Trophoblast cell (in vitro differentiated cells and primary cell): ENCODE measurements at regions not wholly inside any gene's neighbourhood (a gene's known extent, or its start where the extent isn't known, plus 50 kb on each side); places are given as distances from the start of the nearest gene placed in this dataset.
"Not testable (repeated sequence)": the region's sequence is repeated elsewhere in the genome, so short reads cannot be mapped to it uniquely, and the experiment has no call there.

Experiments
- DNase-seq, 2 donors: peaks; one replicate each; pipeline ENCODE4 v3.0.0-alpha.2; 2016
- H2AFZ ChIP-seq: 2 replicates; pipeline ENCODE4 v1.6.1; 2013; ENCODE audit warnings: low read length, moderate library complexity, mild to moderate bottlenecking; ENCODE audit not compliant: insufficient read depth, poor library complexity
- H2AK5ac ChIP-seq: 2 replicates; pipeline ENCODE4 v1.6.1; 2013; ENCODE audit warnings: mild to moderate bottlenecking, low read length
- H2BK120ac ChIP-seq: 2 replicates; pipeline ENCODE4 v1.6.1; 2013; ENCODE audit warnings: low read length, mild to moderate bottlenecking, moderate library complexity; ENCODE audit not compliant: insufficient read depth, poor library complexity
- H2BK12ac ChIP-seq: 2 replicates; pipeline ENCODE4 v1.6.1; 2013; ENCODE audit warnings: mild to moderate bottlenecking, low read length, moderate library complexity
- H2BK5ac ChIP-seq: 2 replicates; pipeline ENCODE4 v1.6.1; 2013; ENCODE audit warnings: low read length, low read depth, moderate library complexity, mild to moderate bottlenecking; ENCODE audit not compliant: poor library complexity
- H3K14ac ChIP-seq: 2 replicates; pipeline ENCODE4 v1.6.1; 2013; ENCODE audit warnings: mild to moderate bottlenecking, low read length
- H3K18ac ChIP-seq: 2 replicates; pipeline ENCODE4 v1.6.1; 2013; ENCODE audit warnings: mild to moderate bottlenecking, low read length
- H3K23ac ChIP-seq: 2 replicates; pipeline ENCODE4 v1.6.1; 2013; ENCODE audit warnings: low read length
- H3K27ac ChIP-seq: 2 replicates; pipeline ENCODE4 v1.5.1; 2013; ENCODE audit warnings: low read depth, mild to moderate bottlenecking, inconsistent platforms, low read length, moderate library complexity
- H3K27me3 ChIP-seq: 2 replicates; pipeline ENCODE4 v1.6.1; 2013; ENCODE audit warnings: inconsistent platforms, mild to moderate bottlenecking, low read length, moderate library complexity; ENCODE audit not compliant: insufficient read depth
- H3K36me3 ChIP-seq, 2 experiments: 1 replicate in 1 of 2; 2 replicates in 1 of 2; pipeline ENCODE4 v1.6.1; 2013; ENCODE audit warnings: low read length in 2 of 2, mild to moderate bottlenecking in 2 of 2, moderate library complexity in 1 of 2; ENCODE audit not compliant: insufficient read depth in 2 of 2, control insufficient read depth in 1 of 2
- H3K4ac ChIP-seq: 2 replicates; pipeline ENCODE4 v1.6.1; 2013; ENCODE audit warnings: low read depth, mild to moderate bottlenecking, low read length, moderate library complexity
- H3K4me1 ChIP-seq, 2 experiments: 1 replicate in 1 of 2; 2 replicates in 1 of 2; pipeline ENCODE4 v1.6.1; 2013; ENCODE audit warnings: low read length in 2 of 2, mild to moderate bottlenecking in 2 of 2, moderate library complexity in 1 of 2; ENCODE audit not compliant: insufficient read depth in 2 of 2, control insufficient read depth in 1 of 2
- H3K4me2 ChIP-seq: 2 replicates; pipeline ENCODE4 v1.6.1; 2013; ENCODE audit warnings: inconsistent platforms, mild to moderate bottlenecking, low read length, moderate library complexity
- H3K4me3 ChIP-seq: 2 replicates; pipeline ENCODE4 v1.5.1; 2013; ENCODE audit warnings: mild to moderate bottlenecking, low read depth, low read length, inconsistent platforms
- H3K79me1 ChIP-seq: one replicate; pipeline ENCODE4 v1.6.1; 2013; ENCODE audit warnings: low read length
- H3K79me2 ChIP-seq: 2 replicates; pipeline ENCODE4 v1.6.1; 2013; ENCODE audit warnings: low read length, mild to moderate bottlenecking; ENCODE audit not compliant: control insufficient read depth, insufficient read depth, poor library complexity
- H3K9ac ChIP-seq: 2 replicates; pipeline ENCODE4 v1.6.1; 2013; ENCODE audit warnings: mild to moderate bottlenecking, low read length
- H3K9me3 ChIP-seq: 2 replicates; pipeline ENCODE4 v1.6.1; 2013; ENCODE audit warnings: low read depth, mild to moderate bottlenecking, control low read depth, inconsistent platforms, low read length; ENCODE audit not compliant: insufficient read depth
- H4K12ac ChIP-seq: 2 replicates; pipeline ENCODE4 v1.6.1; 2013; ENCODE audit warnings: low read depth, mild to moderate bottlenecking, low read length, moderate library complexity
- H4K8ac ChIP-seq: 2 replicates; pipeline ENCODE4 v1.6.1; 2013; ENCODE audit warnings: low read depth, mild to moderate bottlenecking, low read length, moderate library complexity
- H4K91ac ChIP-seq: one replicate; pipeline ENCODE4 v1.6.1; 2013; ENCODE audit warnings: low read depth, mild to moderate bottlenecking, low read length, moderate library complexity
- WGBS: extraction: QIAGEN DNeasy Blood & Tissue Kit; methylation state at CpG from one replicate; pipeline ENCODE4 v1.1.7; 2013; ENCODE audit warnings: missing lambda C conversion rate; ENCODE audit not compliant: insufficient read length, insufficient coverage; ENCODE audit errors: extremely low coverage; 5-methylcytosine and 5-hydroxymethylcytosine counted together

- Histone ChIP-seq H2AK5ac (no peak overlapping the region), H3K79me1 (no peaks in the 10 kb centered on the region), H3K18ac (no peak overlapping the region), H3K23ac (no peak overlapping the region), H3K9me3 (peaks cover 4% of the 10 kb centered on the region), H2BK120ac (no peak overlapping the region), H3K4ac (no peak overlapping the region), H3K9ac (no peak overlapping the region), H3K27ac (no peak overlapping the region), H4K8ac (no peak overlapping the region), H3K14ac (no peak overlapping the region), H3K4me3 (no peak overlapping the region), H3K79me2 (no peaks in the 10 kb centered on the region), H4K91ac (no peak overlapping the region), H2AFZ (no peak overlapping the region), H3K4me1 (peaks cover 4 to 5% of the 10 kb centered on the region in 2 experiments), H3K36me3 (no peaks in the 10 kb centered on the region), H3K4me2 (no peak overlapping the region), H4K12ac (no peak overlapping the region), H2BK12ac (no peak overlapping the region), H2BK5ac (no peak overlapping the region), H3K27me3 (no peaks in the 10 kb centered on the region)
- DNase-seq: no peak
- WGBS: no CpG with 5 or more reads among the region's 7 CpGs
These were observed 227.4 kb upstream of the COBL start for GRCh38 chr7:51543801-51544553.

DNA sequence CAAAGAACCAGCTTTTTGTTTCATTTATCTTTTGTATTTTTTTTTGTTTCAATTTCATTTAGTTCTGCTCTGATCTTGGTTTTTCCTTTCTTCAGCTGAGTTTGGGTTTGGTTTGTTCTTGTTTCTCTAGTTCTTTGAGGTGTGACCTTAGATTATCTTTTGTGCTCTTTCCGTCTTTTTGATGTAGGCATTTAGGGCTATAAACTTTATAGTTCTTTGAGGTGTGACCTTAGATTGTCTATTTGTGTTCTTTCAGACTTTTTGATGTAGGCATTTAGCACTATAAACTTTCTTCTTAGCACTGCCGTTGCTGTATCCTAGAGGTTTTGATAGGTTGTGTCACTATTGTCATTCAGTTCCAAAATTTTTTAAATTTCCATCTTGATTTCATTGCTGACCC lies 224.3 kb upstream of the COBL start:
- not testable (repeated sequence) for H3K9ac ChIP-seq, H4K12ac ChIP-seq, H2BK12ac ChIP-seq, H3K23ac ChIP-seq, H2AFZ ChIP-seq, H3K79me1 ChIP-seq, H3K79me2 ChIP-seq, H4K91ac ChIP-seq, H3K14ac ChIP-seq, DNase-seq, H3K4ac ChIP-seq, H2BK120ac ChIP-seq, H3K9me3 ChIP-seq, H2AK5ac ChIP-seq, H2BK5ac ChIP-seq, H3K27me3 ChIP-seq, H3K18ac ChIP-seq, H3K27ac ChIP-seq, H3K36me3 ChIP-seq, H4K8ac ChIP-seq, H3K4me1 ChIP-seq, H3K4me2 ChIP-seq, H3K4me3 ChIP-seq
- WGBS: no CpG with 5 or more reads among the region's 2 CpGs

GRCh38 chr7:51539840-51540239 lies 223.2 kb upstream of the COBL start:
- Histone ChIP-seq H3K27ac (no peak overlapping the region), H4K91ac (no peak overlapping the region), H2BK5ac (no peak overlapping the region), H2AFZ (no peak overlapping the region), H4K12ac (no peak overlapping the region), H3K23ac (no peak overlapping the region), H3K36me3 (no peaks in the 10 kb centered on the region), H3K4me1 (peaks cover 4 to 5% of the 10 kb centered on the region in 2 experiments), H2BK12ac (no peak overlapping the region), H3K4me3 (no peak overlapping the region), H3K9me3 (peaks cover 7% of the 10 kb centered on the region), H3K27me3 (no peaks in the 10 kb centered on the region), H3K14ac (no peak overlapping the region), H3K4me2 (no peak overlapping the region), H2BK120ac (no peak overlapping the region), H2AK5ac (no peak overlapping the region), H3K4ac (no peak overlapping the region), H3K79me1 (no peaks in the 10 kb centered on the region), H4K8ac (no peak overlapping the region), H3K18ac (no peak overlapping the region), H3K9ac (no peak overlapping the region), H3K79me2 (no peaks in the 10 kb centered on the region)
- WGBS: no CpG with 5 or more reads among the region's 3 CpGs
- DNase-seq: no peak

GRCh38 chr7:51528172-51528571 lies 211.6 kb upstream of the COBL start:
- no peak overlapping the region for H2AFZ ChIP-seq
- no peak overlapping the region for H3K4me3 ChIP-seq
- no peaks in the 10 kb centered on the region for H3K4me1 ChIP-seq
- H2BK12ac ChIP-seq: no peak overlapping the region
- no peak overlapping the region for H2BK120ac ChIP-seq
- no peak overlapping the region for H3K4ac ChIP-seq
- H4K12ac ChIP-seq: no peak overlapping the region
- H2AK5ac ChIP-seq: no peak overlapping the region
- no peaks in the 10 kb centered on the region for H3K79me2 ChIP-seq
- no peak overlapping the region for H3K18ac ChIP-seq
- H3K4me2 ChIP-seq: no peak overlapping the region
- no peaks in the 10 kb centered on the region for H3K36me3 ChIP-seq
- H3K27me3 ChIP-seq: no peaks in the 10 kb centered on the region
- no peaks in the 10 kb centered on the region for H3K79me1 ChIP-seq
- no peak overlapping the region for H4K91ac ChIP-seq
- H2BK5ac ChIP-seq: no peak overlapping the region
- no peaks in the 10 kb centered on the region for H3K9me3 ChIP-seq
- H3K9ac ChIP-seq: no peak overlapping the region
- no peak overlapping the region for H4K8ac ChIP-seq
- no peak overlapping the region for H3K23ac ChIP-seq
- H3K27ac ChIP-seq: no peak overlapping the region
- no CpG with 5 or more reads among the region's 5 CpGs for WGBS
- H3K14ac ChIP-seq: no peak overlapping the region
- DNase-seq: no peak
